Smooth muscle cell (in vitro differentiated cells): ENCODE measurements at regions not wholly inside any gene's neighbourhood (a gene's known extent, or its start where the extent isn't known, plus 50 kb on each side); places are given as distances from the start of the nearest gene placed in this dataset.

ENCODE experiments used
- DNase-seq: peaks from one replicate; lab custom pipeline; 2025; ENCODE audit not compliant: unreplicated experiment; lab: John Stamatoyannopoulos, UW
- H2AFZ ChIP-seq: fragments of 200-600 bp; sonication (generic); 2 replicates; pipeline ENCODE4 v1.6.0; 2016; ENCODE audit warnings: antibody characterized with exemption, low read depth, mild to moderate bottlenecking
- H3F3A ChIP-seq: fragments of 200-600 bp; sonication (generic); 2 replicates; pipeline ENCODE4 v1.6.0; 2017; ENCODE audit warnings: antibody characterized with exemption, low read depth
- H3K27ac ChIP-seq: fragments of 200-600 bp; sonication (generic); 2 replicates; pipeline ENCODE4 v1.5.1; 2016; ENCODE audit warnings: low read depth, mild to moderate bottlenecking
- H3K27me3 ChIP-seq: fragments of 200-600 bp; sonication (generic); 2 replicates; pipeline ENCODE4 v1.6.1; 2016; ENCODE audit warnings: low read depth, mild to moderate bottlenecking
- H3K36me3 ChIP-seq: fragments of 200-600 bp; sonication (generic); 2 replicates; pipeline ENCODE4 v1.5.1; 2016; ENCODE audit warnings: low read depth
- H3K4me1 ChIP-seq: fragments of 200-600 bp; sonication (generic); 2 replicates; pipeline ENCODE4 v1.5.1; 2016; ENCODE audit warnings: low read depth
- H3K4me2 ChIP-seq: fragments of 200-600 bp; sonication (generic); 2 replicates; pipeline ENCODE4 v1.6.0; 2016; ENCODE audit warnings: mild to moderate bottlenecking
- H3K4me3 ChIP-seq: fragments of 200-600 bp; sonication (generic); 2 replicates; pipeline ENCODE4 v1.5.1; 2016; ENCODE audit warnings: mild to moderate bottlenecking
- H3K79me2 ChIP-seq: fragments of 200-600 bp; sonication (generic); 2 replicates; pipeline ENCODE4 v1.6.0; 2016; ENCODE audit warnings: low read depth, mild to moderate bottlenecking
- H3K9ac ChIP-seq: fragments of 200-600 bp; sonication (generic); 2 replicates; pipeline ENCODE4 v1.6.0; 2016; ENCODE audit warnings: low read depth
- H3K9me3 ChIP-seq: fragments of 200-600 bp; sonication (generic); replicated peaks from 2 replicates; pipeline ENCODE4 v1.5.1; 2016; ENCODE audit warnings: low read depth
- H4K20me1 ChIP-seq: fragments of 200-600 bp; sonication (generic); 2 replicates; pipeline ENCODE4 v1.6.0; 2016; ENCODE audit warnings: low read depth
- WGBS: methylation state at CpG from one replicate; pipeline ENCODE4 v1.1.7; 2016; ENCODE audit warnings: low lambda C conversion rate; 5-methylcytosine and 5-hydroxymethylcytosine counted together
- TF ChIP-seq, protein P1 (sequence below): fragments of 200-600 bp; sonication (generic); IDR thresholded peaks from 2 replicates; pipeline ENCODE4 v1.5.1; 2017; ENCODE audit warnings: borderline replicate concordance, mild to moderate bottlenecking, antibody characterized with exemption; ENCODE audit not compliant: insufficient read depth, poor library complexity, severe bottlenecking

DNA sequence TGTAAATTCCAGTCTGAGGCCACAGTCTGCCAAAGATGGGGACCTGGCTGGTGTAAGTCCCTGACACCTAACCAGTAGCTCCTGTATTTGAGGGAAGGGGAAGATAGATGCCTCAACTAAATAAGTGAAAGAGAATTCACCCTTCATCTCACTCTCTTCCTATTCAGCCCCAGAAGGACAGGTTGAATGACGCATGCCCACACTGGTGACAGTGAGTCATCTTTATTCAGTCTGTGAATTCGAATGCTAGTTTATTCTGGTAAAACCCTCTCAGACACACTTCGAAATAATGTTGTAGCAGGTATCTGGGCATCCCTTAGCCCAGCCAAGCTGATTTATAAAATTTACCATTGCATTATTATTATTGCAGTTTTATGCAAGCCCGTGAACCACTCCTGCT, 617.0 kb upstream of the PRMT6 start:
- no peaks in the 10 kb centered on the region for H3K27me3 ChIP-seq
- no peaks in the 10 kb centered on the region for H3K36me3 ChIP-seq
- H3F3A ChIP-seq, result no peaks in the 10 kb centered on the region
- no peak overlapping the region for H3K4me3 ChIP-seq
- H3K9me3 ChIP-seq, result no peaks in the 10 kb centered on the region
- H3K4me2 ChIP-seq, result no peak overlapping the region
- no peak for DNase-seq
- no peak overlapping the region for H2AFZ ChIP-seq
- H3K27ac ChIP-seq, result no peak overlapping the region
- H4K20me1 ChIP-seq, result no peaks in the 10 kb centered on the region
- no peaks in the 10 kb centered on the region for H3K79me2 ChIP-seq
- no peak overlapping the region for H3K9ac ChIP-seq
- TF ChIP-seq, protein P1, sequence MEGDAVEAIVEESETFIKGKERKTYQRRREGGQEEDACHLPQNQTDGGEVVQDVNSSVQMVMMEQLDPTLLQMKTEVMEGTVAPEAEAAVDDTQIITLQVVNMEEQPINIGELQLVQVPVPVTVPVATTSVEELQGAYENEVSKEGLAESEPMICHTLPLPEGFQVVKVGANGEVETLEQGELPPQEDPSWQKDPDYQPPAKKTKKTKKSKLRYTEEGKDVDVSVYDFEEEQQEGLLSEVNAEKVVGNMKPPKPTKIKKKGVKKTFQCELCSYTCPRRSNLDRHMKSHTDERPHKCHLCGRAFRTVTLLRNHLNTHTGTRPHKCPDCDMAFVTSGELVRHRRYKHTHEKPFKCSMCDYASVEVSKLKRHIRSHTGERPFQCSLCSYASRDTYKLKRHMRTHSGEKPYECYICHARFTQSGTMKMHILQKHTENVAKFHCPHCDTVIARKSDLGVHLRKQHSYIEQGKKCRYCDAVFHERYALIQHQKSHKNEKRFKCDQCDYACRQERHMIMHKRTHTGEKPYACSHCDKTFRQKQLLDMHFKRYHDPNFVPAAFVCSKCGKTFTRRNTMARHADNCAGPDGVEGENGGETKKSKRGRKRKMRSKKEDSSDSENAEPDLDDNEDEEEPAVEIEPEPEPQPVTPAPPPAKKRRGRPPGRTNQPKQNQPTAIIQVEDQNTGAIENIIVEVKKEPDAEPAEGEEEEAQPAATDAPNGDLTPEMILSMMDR, result no peak
- WGBS, result 80% methylated on average over 4 of the region's 4 CpGs
- H3K4me1 ChIP-seq, result no peaks in the 10 kb centered on the region

DNA sequence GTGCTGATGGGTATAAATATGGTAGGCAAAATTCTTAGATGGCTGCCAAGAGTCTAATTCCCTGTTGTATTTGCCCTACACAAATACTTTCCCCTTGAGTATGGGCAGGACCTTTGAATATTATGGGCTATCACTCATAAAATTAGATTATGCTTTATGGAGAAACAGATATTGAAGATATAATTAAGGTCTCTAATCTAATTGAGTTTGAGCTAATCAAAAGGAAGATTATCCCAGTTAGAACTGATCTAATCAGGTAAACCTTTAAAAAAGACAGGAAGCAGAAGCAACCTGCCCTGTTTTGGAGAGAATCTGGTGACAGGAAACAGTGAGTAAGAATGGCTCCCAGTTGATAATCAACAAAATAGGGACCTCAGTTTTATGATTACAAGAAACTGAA, 609.0 kb upstream of the PRMT6 start:
- TF ChIP-seq, protein P1, result no peak
- no peaks in the 10 kb centered on the region for H3K36me3 ChIP-seq
- H3K79me2 ChIP-seq, result no peaks in the 10 kb centered on the region
- H4K20me1 ChIP-seq, result no peaks in the 10 kb centered on the region
- no peaks in the 10 kb centered on the region for H3F3A ChIP-seq
- no peaks in the 10 kb centered on the region for H3K4me1 ChIP-seq
- H3K27ac ChIP-seq, result no peak overlapping the region
- H3K27me3 ChIP-seq, result no peaks in the 10 kb centered on the region
- no peak for DNase-seq
- no peak overlapping the region for H2AFZ ChIP-seq
- no peak overlapping the region for H3K9ac ChIP-seq
- no peak overlapping the region for H3K4me3 ChIP-seq
- H3K4me2 ChIP-seq, result no peak overlapping the region
- H3K9me3 ChIP-seq, result no peaks in the 10 kb centered on the region

DNA sequence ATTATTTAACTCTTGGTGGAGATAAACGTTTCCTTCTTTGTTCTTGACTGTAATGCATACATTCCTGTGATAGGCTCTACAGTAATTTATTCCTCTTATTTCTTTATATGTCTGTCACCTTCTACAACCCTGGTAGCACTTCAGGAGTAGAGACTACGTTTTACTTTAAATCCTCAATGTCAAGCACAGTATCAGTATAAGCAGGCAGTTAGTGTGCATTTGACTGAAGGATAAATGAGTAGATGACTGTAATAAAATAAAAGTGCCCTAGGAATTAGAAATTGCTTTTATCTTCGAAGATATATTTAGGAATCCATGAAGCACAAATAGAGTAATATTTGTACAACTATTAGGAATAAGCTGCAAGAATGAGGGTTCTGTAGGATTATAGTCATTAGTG, 599.6 kb upstream of the PRMT6 start:
- TF ChIP-seq, protein P1, result no peak
- 78% methylated on average over 3 of the region's 3 CpGs for WGBS
- no peak overlapping the region for H2AFZ ChIP-seq

DNA sequence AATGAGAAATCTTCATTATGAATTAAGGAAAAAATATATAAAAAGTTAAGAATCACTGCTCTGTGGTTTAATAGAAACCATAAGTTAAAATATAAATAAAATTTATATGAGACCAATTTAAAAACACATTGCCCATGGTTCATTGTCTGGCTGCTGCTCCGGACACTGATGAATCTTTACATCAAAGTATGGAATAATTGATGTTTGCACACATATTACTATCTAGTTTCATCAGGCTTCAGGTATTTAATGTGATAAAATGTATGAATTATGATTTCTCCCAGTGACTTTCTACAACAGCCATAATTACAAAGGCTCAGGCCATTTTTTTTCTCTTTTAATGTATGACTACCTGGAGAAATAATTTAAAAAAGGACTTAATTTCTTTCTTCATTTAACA, 599.1 kb upstream of the PRMT6 start:
- 93% methylated on average over 1 of the region's 1 CpG for WGBS
- TF ChIP-seq, protein P1, result no peak
- Histone ChIP-seq H3K9me3 (no peaks in the 10 kb centered on the region), H3K27me3 (no peaks in the 10 kb centered on the region), H3F3A (no peaks in the 10 kb centered on the region), H3K79me2 (no peaks in the 10 kb centered on the region), H3K4me2 (no peak overlapping the region), H3K9ac (no peak overlapping the region), H3K4me1 (no peaks in the 10 kb centered on the region), H3K4me3 (no peak overlapping the region), H3K36me3 (no peaks in the 10 kb centered on the region), H2AFZ (no peak overlapping the region), H4K20me1 (no peaks in the 10 kb centered on the region), H3K27ac (no peak overlapping the region)
- no peak for DNase-seq

More for the DNA sequence above, 599.6 kb upstream of the PRMT6 start:
- no peak overlapping the region for H3K9ac ChIP-seq
- H3K27ac ChIP-seq, result no peak overlapping the region
- H3F3A ChIP-seq, result no peaks in the 10 kb centered on the region
- no peak for DNase-seq
- no peaks in the 10 kb centered on the region for H3K36me3 ChIP-seq
- H3K27me3 ChIP-seq, result no peaks in the 10 kb centered on the region
- H3K4me1 ChIP-seq, result no peaks in the 10 kb centered on the region
- H3K4me2 ChIP-seq, result no peak overlapping the region
- H3K9me3 ChIP-seq, result no peaks in the 10 kb centered on the region
- H4K20me1 ChIP-seq, result no peaks in the 10 kb centered on the region
- H3K79me2 ChIP-seq, result no peaks in the 10 kb centered on the region
- H3K4me3 ChIP-seq, result no peak overlapping the region
